HepG2 (cell line): ENCODE measurements at regions not wholly inside any gene's neighbourhood (a gene's known extent, or its start where the extent isn't known, plus 50 kb on each side); places are given as distances from the start of the nearest gene placed in this dataset.

Source experiments
- ATAC-seq: fragments of 200-7000 bp; cut with Tn5 transposase; 3 replicates; pipeline ENCODE4 v1.9.1; 2020; ENCODE audit warnings: mild to moderate bottlenecking, moderate library complexity
- BruUV-seq: library from RNA; stranded (reverse); fragments of 400-500 nt; replicated peaks from 2 replicates; lab custom pipeline; 2021; lab: Mats Ljungman, UMichigan
- CTCF ChIA-PET: fragments of 300-600 bp; formaldehyde crosslinking; extraction: SDS; loops from one replicate; lab custom pipeline; 2021; ENCODE audit warnings: low total read pairs, inconsistent platforms, low intra/inter-chr PET ratio; lab: Yijun Ruan, JAX
- POLR2A ChIA-PET: fragments of 350-600 bp; sonication (Branson Sonifier 250); formaldehyde crosslinking; loops from one replicate; lab custom pipeline; 2020; ENCODE audit warnings: antibody characterized with exemption, inconsistent platforms; lab: Yijun Ruan, JAX
- DNase-seq: peaks from one replicate; pipeline ENCODE4 v3.0.0-alpha.2; 2015; ENCODE audit warnings: low spot score
- FAIRE-seq: peaks from 3 replicates; lab custom pipeline; 2011; peaks lifted over from hg19 to GRCh38; lab: Jason Lieb, UNC
- H2AFZ ChIP-seq: one replicate; pipeline ENCODE4 v1.6.1; 2011; ENCODE audit warnings: low read length, inconsistent platforms
- H3K27ac ChIP-seq: fragments of 300-600 bp; 3 replicates; pipeline ENCODE4 v1.8.0; 2011; ENCODE audit warnings: mixed run types, mild to moderate bottlenecking, mixed read lengths, low read length, inconsistent platforms; ENCODE audit not compliant: insufficient read depth; ENCODE audit errors: extremely low read length
- H3K27me3 ChIP-seq, 2 experiments: fragments of 200-600 bp in 1 of 2; 2 replicates in 1 of 2; 3 replicates in 1 of 2; pipeline versions ENCODE4 v1.6.0 to v1.8.0; 2011; ENCODE audit warnings: low read length in 2 of 2, mild to moderate bottlenecking in 2 of 2, moderate library complexity in 2 of 2, inconsistent platforms in 1 of 2; ENCODE audit not compliant: insufficient read depth in 2 of 2, control insufficient read depth in 1 of 2
- H3K36me3 ChIP-seq, 2 experiments: fragments of 200-600 bp in 1 of 2; replicated peaks in 1 of 2; 2 replicates in 1 of 2; 3 replicates in 1 of 2; pipeline versions ENCODE4 v1.5.1 to v1.8.0; 2011; ENCODE audit warnings: low read length in 2 of 2, inconsistent platforms in 1 of 2; ENCODE audit not compliant: insufficient read depth in 2 of 2, control insufficient read depth in 1 of 2
- H3K4me1 ChIP-seq: 2 replicates; pipeline ENCODE4 v1.5.1; 2012; ENCODE audit warnings: low read length, inconsistent platforms; ENCODE audit not compliant: insufficient read depth
- H3K4me2 ChIP-seq: 2 replicates; pipeline ENCODE4 v1.6.0; 2011; ENCODE audit warnings: low read depth, low read length, inconsistent platforms
- H3K4me3 ChIP-seq, 3 experiments: fragments of 200-600 bp in 1 of 3; sonication (generic), shearing (Covaris generic) in 1 of 3; replicated peaks in 1 of 3; 2 replicates each; pipeline ENCODE4 v1.5.1; 2011 to 2016; ENCODE audit warnings: low read length in 3 of 3, inconsistent platforms in 2 of 3, low read depth in 2 of 3, mild to moderate bottlenecking in 2 of 3, control low read depth in 1 of 3, mixed read lengths in 1 of 3; ENCODE audit not compliant: insufficient read depth in 1 of 3
- H3K79me2 ChIP-seq: one replicate; pipeline ENCODE4 v1.6.1; 2011; ENCODE audit warnings: low read length, inconsistent platforms; ENCODE audit not compliant: insufficient read depth
- H3K9ac ChIP-seq: 2 replicates; pipeline ENCODE4 v1.6.0; 2011; ENCODE audit warnings: mild to moderate bottlenecking, low read depth, low read length, inconsistent platforms; ENCODE audit not compliant: insufficient read depth
- H3K9me3 ChIP-seq: 2 replicates; pipeline ENCODE4 v1.5.1; 2012; ENCODE audit warnings: mild to moderate bottlenecking, low read length
- H4K20me1 ChIP-seq: 2 replicates; pipeline ENCODE4 v1.6.0; 2011; ENCODE audit warnings: inconsistent platforms, mild to moderate bottlenecking, low read length, moderate library complexity; ENCODE audit not compliant: insufficient read depth
- CAMTA2 ChIP-seq: sonication (generic); formaldehyde crosslinking; IDR thresholded peaks from 2 replicates; pipeline ENCODE4 v1.4.0; 2020; ENCODE audit warnings: mild to moderate bottlenecking, missing genetic modification reagents, borderline replicate concordance
- DPF2 ChIP-seq: sonication (generic); formaldehyde crosslinking; IDR thresholded peaks from 2 replicates; pipeline ENCODE4 v1.4.0; 2020; ENCODE audit warnings: mild to moderate bottlenecking, low read depth, missing genetic modification reagents, borderline replicate concordance
- FOSL1 ChIP-seq: sonication (generic); formaldehyde crosslinking; IDR thresholded peaks from 2 replicates; pipeline ENCODE4 v1.9.0; 2021; ENCODE audit warnings: missing genetic modification reagents, borderline replicate concordance
- JDP2 ChIP-seq: sonication (generic); formaldehyde crosslinking; IDR thresholded peaks from 2 replicates; pipeline ENCODE4 v1.8.1; 2022; ENCODE audit warnings: missing genetic modification reagents, borderline replicate concordance
- NBN ChIP-seq: fragments of 450-650 bp; conservative IDR thresholded peaks from 2 replicates; pipeline ENCODE4 v1.6.1; 2017
- NFRKB ChIP-seq: fragments of 450-650 bp; IDR thresholded peaks from 2 replicates; pipeline ENCODE4 v1.6.1; 2017
- REXO4 ChIP-seq: sonication (generic); formaldehyde crosslinking; IDR thresholded peaks from 2 replicates; pipeline ENCODE4 v1.8.0; 2022; ENCODE audit warnings: missing genetic modification reagents, mild to moderate bottlenecking, borderline replicate concordance
- ZFP41 ChIP-seq: sonication (generic); formaldehyde crosslinking; IDR thresholded peaks from 2 replicates; pipeline ENCODE4 v1.4.0; 2020; ENCODE audit warnings: mild to moderate bottlenecking, missing genetic modification reagents, borderline replicate concordance
- ZNF564 ChIP-seq: sonication (generic); formaldehyde crosslinking; IDR thresholded peaks from 2 replicates; pipeline ENCODE4 v1.8.1; 2023; ENCODE audit warnings: mild to moderate bottlenecking, missing genetic modification reagents
- ZZZ3 ChIP-seq: sonication (generic); formaldehyde crosslinking; IDR thresholded peaks from 2 replicates; pipeline ENCODE4 v1.4.0; 2020; ENCODE audit warnings: missing genetic modification reagents, mild to moderate bottlenecking, borderline replicate concordance
- WGBS: methylation state at CpG from one replicate; pipeline ENCODE4 v1.1.6; 2017; ENCODE audit warnings: low lambda C conversion rate; 5-methylcytosine and 5-hydroxymethylcytosine counted together
- in situ Hi-C: cut with HindIII; loops from 2 replicates; pipeline ENCODE4 v1.10.0; 2017; ENCODE audit warnings: low pct_unique_long_range_greater_than_20kb; ENCODE audit not compliant: extremely low pct_ligation_motif_present
- intact Hi-C: fragments of 100-400 bp; cut with micrococcal nuclease; formaldehyde crosslinking; loops from one replicate; pipeline ENCODE4 v1.10.0; 2022; ENCODE audit not compliant: unreplicated experiment
- TF ChIP-seq, protein P1 (sequence below): sonication (generic); formaldehyde crosslinking; conservative IDR thresholded peaks from 2 replicates; pipeline ENCODE4 v1.8.0; 2022; ENCODE audit warnings: missing genetic modification reagents
- TF ChIP-seq, protein P2 (sequence below): sonication (generic); formaldehyde crosslinking; conservative IDR thresholded peaks from 2 replicates; pipeline ENCODE4 v1.4.0; 2020; ENCODE audit warnings: missing genetic modification reagents
- TF ChIP-seq, protein P3 (sequence below): sonication (generic); formaldehyde crosslinking; IDR thresholded peaks from 2 replicates; pipeline ENCODE4 v1.5.0; 2020; ENCODE audit warnings: mild to moderate bottlenecking, missing genetic modification reagents, borderline replicate concordance

DNA sequence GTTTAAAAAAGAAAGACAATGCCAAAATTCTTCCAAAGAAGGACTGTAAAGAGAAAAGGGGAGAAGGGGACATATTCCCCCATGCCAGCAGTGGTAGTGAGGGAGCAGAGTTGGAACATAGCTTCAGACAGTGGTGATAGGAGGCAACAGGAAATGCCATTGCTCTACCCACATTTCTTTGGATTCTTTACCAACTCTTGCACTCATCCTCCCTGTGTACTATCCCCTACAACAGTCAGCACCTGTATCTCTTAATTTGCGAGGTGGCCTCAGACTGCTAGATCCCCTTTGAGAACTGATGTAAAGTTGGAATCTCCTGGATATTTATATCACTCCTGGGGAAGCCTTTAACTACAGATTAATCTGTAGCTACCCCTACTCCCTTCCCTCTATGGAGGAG, 320.6 kb upstream of the PTGER4 start:
- 27% methylated on average over 1 of the region's 1 CpG for WGBS
- no peak for ATAC-seq
- no peaks in the 10 kb centered on the region for H3K4me1 ChIP-seq
- FAIRE-seq: no peak
- H4K20me1 ChIP-seq: no peaks in the 10 kb centered on the region
- TF ChIP-seq NBN (no peak), JDP2 (no peak), ZNF564 (CRISPR knock-in tag) (no peak)
- TF ChIP-seq, protein P1, sequence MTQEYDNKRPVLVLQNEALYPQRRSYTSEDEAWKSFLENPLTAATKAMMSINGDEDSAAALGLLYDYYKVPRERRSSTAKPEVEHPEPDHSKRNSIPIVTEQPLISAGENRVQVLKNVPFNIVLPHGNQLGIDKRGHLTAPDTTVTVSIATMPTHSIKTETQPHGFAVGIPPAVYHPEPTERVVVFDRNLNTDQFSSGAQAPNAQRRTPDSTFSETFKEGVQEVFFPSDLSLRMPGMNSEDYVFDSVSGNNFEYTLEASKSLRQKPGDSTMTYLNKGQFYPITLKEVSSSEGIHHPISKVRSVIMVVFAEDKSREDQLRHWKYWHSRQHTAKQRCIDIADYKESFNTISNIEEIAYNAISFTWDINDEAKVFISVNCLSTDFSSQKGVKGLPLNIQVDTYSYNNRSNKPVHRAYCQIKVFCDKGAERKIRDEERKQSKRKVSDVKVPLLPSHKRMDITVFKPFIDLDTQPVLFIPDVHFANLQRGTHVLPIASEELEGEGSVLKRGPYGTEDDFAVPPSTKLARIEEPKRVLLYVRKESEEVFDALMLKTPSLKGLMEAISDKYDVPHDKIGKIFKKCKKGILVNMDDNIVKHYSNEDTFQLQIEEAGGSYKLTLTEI: no peak
- TF ChIP-seq, all 625 proteins: peak for 0
- in situ Hi-C loops (no loop called here), intact Hi-C loops (no loop called here)
- ChIA-PET POLR2A (no interaction called here), CTCF (no interaction called here)
- H3K4me3 ChIP-seq: no peak overlapping the region
- no TSS peak for BruUV-seq
- H3K27ac ChIP-seq: no peak overlapping the region
- no peaks in the 10 kb centered on the region for H3K36me3 ChIP-seq
- no peak for DNase-seq
- no peaks in the 10 kb centered on the region for H3K79me2 ChIP-seq
- H3K4me2 ChIP-seq: no peak overlapping the region
- H3K9me3 ChIP-seq: no peaks in the 10 kb centered on the region
- no peaks in the 10 kb centered on the region for H3K27me3 ChIP-seq
- no peak overlapping the region for H2AFZ ChIP-seq
- H3K9ac ChIP-seq: no peak overlapping the region

DNA sequence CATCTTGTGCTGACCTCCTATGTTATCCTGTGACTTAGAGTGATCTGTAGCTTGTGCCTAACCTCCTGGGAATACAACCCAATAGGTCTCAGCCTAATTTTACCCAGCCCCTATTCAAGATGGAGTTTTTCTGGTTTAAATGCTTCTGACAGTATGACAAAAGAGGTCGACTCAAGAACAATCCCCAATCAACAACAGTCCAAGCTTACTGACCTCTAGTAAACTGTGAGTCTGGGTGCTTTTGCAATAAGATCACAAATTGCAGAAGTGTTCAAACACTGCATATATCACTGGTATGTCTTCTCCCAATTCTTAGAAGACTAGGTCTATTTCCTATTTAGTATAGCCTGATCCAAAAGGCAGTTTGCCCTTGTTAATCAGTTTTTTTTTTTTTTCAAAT, 323.5 kb upstream of the PTGER4 start:
- ChIA-PET CTCF (no interaction called here), POLR2A (no interaction called here)
- Histone ChIP-seq H3K4me2 (no peak overlapping the region), H3K27ac (no peak overlapping the region), H4K20me1 (no peaks in the 10 kb centered on the region), H3K27me3 (no peaks in the 10 kb centered on the region), H3K36me3 (no peaks in the 10 kb centered on the region), H3K9me3 (no peaks in the 10 kb centered on the region), H3K79me2 (no peaks in the 10 kb centered on the region), H2AFZ (no peak overlapping the region), H3K4me1 (no peaks in the 10 kb centered on the region), H3K4me3 (no peak overlapping the region), H3K9ac (no peak overlapping the region)
- no peak for ATAC-seq
- no peak for DNase-seq
- BruUV-seq: no TSS peak
- 0% methylated on average over 1 of the region's 1 CpG for WGBS
- no peak for FAIRE-seq
- in situ Hi-C loops: no loop called here
- intact Hi-C loops: no loop called here
- TF ChIP-seq FOSL1 (CRISPR knock-in tag) (no peak), NFRKB (no peak), CAMTA2 (CRISPR knock-in tag) (no peak), REXO4 (CRISPR knock-in tag) (no peak), DPF2 (no peak), ZZZ3 (CRISPR knock-in tag) (no peak), ZFP41 (CRISPR knock-in tag) (no peak)
- TF ChIP-seq, protein P2, sequence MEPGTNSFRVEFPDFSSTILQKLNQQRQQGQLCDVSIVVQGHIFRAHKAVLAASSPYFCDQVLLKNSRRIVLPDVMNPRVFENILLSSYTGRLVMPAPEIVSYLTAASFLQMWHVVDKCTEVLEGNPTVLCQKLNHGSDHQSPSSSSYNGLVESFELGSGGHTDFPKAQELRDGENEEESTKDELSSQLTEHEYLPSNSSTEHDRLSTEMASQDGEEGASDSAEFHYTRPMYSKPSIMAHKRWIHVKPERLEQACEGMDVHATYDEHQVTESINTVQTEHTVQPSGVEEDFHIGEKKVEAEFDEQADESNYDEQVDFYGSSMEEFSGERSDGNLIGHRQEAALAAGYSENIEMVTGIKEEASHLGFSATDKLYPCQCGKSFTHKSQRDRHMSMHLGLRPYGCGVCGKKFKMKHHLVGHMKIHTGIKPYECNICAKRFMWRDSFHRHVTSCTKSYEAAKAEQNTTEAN (CRISPR knock-in tag): no peak
- TF ChIP-seq, protein P3, sequence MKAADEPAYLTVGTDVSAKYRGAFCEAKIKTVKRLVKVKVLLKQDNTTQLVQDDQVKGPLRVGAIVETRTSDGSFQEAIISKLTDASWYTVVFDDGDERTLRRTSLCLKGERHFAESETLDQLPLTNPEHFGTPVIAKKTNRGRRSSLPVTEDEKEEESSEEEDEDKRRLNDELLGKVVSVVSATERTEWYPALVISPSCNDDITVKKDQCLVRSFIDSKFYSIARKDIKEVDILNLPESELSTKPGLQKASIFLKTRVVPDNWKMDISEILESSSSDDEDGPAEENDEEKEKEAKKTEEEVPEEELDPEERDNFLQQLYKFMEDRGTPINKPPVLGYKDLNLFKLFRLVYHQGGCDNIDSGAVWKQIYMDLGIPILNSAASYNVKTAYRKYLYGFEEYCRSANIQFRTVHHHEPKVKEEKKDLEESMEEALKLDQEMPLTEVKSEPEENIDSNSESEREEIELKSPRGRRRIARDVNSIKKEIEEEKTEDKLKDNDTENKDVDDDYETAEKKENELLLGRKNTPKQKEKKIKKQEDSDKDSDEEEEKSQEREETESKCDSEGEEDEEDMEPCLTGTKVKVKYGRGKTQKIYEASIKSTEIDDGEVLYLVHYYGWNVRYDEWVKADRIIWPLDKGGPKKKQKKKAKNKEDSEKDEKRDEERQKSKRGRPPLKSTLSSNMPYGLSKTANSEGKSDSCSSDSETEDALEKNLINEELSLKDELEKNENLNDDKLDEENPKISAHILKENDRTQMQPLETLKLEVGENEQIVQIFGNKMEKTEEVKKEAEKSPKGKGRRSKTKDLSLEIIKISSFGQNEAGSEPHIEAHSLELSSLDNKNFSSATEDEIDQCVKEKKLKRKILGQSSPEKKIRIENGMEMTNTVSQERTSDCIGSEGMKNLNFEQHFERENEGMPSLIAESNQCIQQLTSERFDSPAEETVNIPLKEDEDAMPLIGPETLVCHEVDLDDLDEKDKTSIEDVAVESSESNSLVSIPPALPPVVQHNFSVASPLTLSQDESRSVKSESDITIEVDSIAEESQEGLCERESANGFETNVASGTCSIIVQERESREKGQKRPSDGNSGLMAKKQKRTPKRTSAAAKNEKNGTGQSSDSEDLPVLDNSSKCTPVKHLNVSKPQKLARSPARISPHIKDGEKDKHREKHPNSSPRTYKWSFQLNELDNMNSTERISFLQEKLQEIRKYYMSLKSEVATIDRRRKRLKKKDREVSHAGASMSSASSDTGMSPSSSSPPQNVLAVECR (CRISPR knock-in tag): no peak
